ENCODE measurements at regions not wholly inside any gene's neighbourhood (a gene's known extent, or its start where the extent isn't known, plus 50 kb on each side); places are given as distances from the start of the nearest gene placed in this dataset.
"Not testable (repeated sequence)": the region's sequence is repeated elsewhere in the genome, so short reads cannot be mapped to it uniquely, and the experiment has no call there.

DNA sequence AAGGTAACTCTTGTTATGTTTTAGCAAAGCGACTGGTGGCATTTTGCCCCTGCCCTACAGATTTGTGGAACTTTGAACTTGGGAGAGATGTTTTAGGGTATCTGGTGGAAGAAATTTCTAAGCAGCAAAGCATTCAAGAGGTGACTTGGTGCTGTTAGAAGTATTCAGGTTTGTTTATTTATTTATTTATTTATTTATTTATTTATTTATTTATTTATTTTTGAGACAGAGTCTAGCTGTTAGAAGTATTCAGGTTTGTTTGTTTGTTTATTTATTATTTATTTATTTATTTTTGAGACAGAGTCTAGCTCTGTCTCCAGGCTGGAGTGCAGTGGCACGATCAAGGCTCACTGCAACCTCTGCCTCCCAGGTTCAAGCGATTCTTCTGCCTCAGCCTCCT is 89.8 kb upstream of the DDHD1 start:
- not testable (repeated sequence) for DNase-seq; H3K36me3 ChIP-seq (ENCODE audit: control insufficient read depth, insufficient read depth, low read length); H3K27me3 ChIP-seq (replicated peaks; ENCODE audit: control insufficient read depth, insufficient read depth, low read length, poor library complexity, severe bottlenecking); H3K27ac ChIP-seq (ENCODE audit: insufficient read depth, low read length, poor library complexity, severe bottlenecking); H3K9me3 ChIP-seq (ENCODE audit: control insufficient read depth, low read length); H3K4me1 ChIP-seq (ENCODE audit: control insufficient read depth, insufficient read depth, low read length, poor library complexity, severe bottlenecking); H3K4me3 ChIP-seq (ENCODE audit: insufficient read depth, low read depth, low read length, poor library complexity, severe bottlenecking)

DNA sequence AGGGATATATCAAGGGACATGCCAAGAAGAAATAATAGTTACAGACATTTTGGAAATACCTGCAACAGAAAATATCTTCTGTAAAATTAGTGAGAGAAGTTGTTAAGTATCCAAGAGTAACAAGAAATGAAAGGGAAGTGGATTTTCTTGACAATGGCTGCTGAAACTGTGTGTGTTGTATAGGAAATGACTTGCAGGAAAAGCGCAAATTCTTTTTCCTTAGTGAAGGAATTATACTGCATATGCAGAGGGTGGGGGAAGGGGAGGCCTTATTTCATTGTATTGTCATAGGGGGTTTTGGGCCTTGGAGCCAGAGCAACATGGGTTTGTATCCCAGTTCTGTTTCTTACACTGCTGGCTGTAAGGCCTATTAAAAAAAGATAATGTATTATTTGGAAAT is 84.4 kb upstream of the DDHD1 start:
- no peak for DNase-seq
- Histone ChIP-seq H3K27me3 (replicated peaks; ENCODE audit: control insufficient read depth, insufficient read depth, low read length, poor library complexity, severe bottlenecking) (no peaks in the 10 kb centered on the region), H3K27ac (ENCODE audit: insufficient read depth, low read length, poor library complexity, severe bottlenecking) (no peak overlapping the region), H3K4me3 (ENCODE audit: insufficient read depth, low read depth, low read length, poor library complexity, severe bottlenecking) (no peak overlapping the region), H3K36me3 (ENCODE audit: control insufficient read depth, insufficient read depth, low read length) (no peaks in the 10 kb centered on the region), H3K9me3 (ENCODE audit: control insufficient read depth, low read length) (no peaks in the 10 kb centered on the region), H3K4me1 (ENCODE audit: control insufficient read depth, insufficient read depth, low read length, poor library complexity, severe bottlenecking) (no peaks in the 10 kb centered on the region)

DNA sequence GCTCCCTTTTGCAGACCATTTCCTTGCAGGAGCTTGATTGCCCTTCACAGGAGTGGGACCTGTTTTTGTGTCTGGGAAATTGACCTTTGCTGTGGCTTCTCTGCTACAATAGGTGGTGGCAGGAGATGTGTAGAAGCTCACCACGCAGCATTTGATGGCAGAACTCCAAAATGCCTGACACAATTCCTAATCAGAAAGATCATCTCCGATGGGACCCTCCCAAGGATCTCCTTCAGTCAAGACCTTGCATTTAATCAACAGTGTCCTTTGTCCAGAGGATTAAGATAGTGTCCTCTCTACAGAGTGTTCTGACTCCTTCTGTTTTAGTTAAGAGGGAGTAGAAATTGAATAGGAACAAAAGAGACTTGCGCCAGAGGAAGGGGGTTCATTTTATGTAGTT is 83.6 kb upstream of the DDHD1 start:
- H3K27me3 ChIP-seq (replicated peaks; ENCODE audit: control insufficient read depth, insufficient read depth, low read length, poor library complexity, severe bottlenecking) = no peaks in the 10 kb centered on the region
- H3K27ac ChIP-seq (ENCODE audit: insufficient read depth, low read length, poor library complexity, severe bottlenecking) = no peak overlapping the region
- no peak for DNase-seq
- no peaks in the 10 kb centered on the region for H3K9me3 ChIP-seq (ENCODE audit: control insufficient read depth, low read length)
- H3K36me3 ChIP-seq (ENCODE audit: control insufficient read depth, insufficient read depth, low read length) = no peaks in the 10 kb centered on the region
- no peaks in the 10 kb centered on the region for H3K4me1 ChIP-seq (ENCODE audit: control insufficient read depth, insufficient read depth, low read length, poor library complexity, severe bottlenecking)
- no peak overlapping the region for H3K4me3 ChIP-seq (ENCODE audit: insufficient read depth, low read depth, low read length, poor library complexity, severe bottlenecking)

DNA sequence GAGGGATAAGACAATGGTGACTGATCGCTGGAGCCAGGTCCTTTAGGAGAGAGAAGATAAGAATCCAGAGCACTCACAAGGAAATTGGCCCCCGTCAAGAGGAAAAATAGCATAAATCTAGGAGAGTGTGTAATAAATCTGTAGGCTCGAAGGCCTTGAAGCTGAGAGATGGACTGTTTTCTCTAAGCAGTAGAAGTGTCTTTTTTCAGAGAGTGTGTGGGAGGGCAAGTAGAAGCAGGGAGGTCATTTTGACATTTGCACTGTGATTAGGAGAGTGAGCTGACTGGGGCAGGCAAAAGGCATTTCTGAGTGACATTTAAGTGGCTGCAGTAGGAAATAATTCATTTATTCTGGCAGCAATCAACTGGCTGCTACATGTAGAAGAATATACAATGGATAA is 78.0 kb upstream of the DDHD1 start:
- DNase-seq = no peak
- H3K4me1 ChIP-seq (ENCODE audit: control insufficient read depth, insufficient read depth, low read length, poor library complexity, severe bottlenecking) = no peaks in the 10 kb centered on the region
- H3K27me3 ChIP-seq (replicated peaks; ENCODE audit: control insufficient read depth, insufficient read depth, low read length, poor library complexity, severe bottlenecking) = no peaks in the 10 kb centered on the region
- no peaks in the 10 kb centered on the region for H3K9me3 ChIP-seq (ENCODE audit: control insufficient read depth, low read length)
- H3K27ac ChIP-seq (ENCODE audit: insufficient read depth, low read length, poor library complexity, severe bottlenecking) = no peak overlapping the region
- no peak overlapping the region for H3K4me3 ChIP-seq (ENCODE audit: insufficient read depth, low read depth, low read length, poor library complexity, severe bottlenecking)
- no peaks in the 10 kb centered on the region for H3K36me3 ChIP-seq (ENCODE audit: control insufficient read depth, insufficient read depth, low read length)

DNA sequence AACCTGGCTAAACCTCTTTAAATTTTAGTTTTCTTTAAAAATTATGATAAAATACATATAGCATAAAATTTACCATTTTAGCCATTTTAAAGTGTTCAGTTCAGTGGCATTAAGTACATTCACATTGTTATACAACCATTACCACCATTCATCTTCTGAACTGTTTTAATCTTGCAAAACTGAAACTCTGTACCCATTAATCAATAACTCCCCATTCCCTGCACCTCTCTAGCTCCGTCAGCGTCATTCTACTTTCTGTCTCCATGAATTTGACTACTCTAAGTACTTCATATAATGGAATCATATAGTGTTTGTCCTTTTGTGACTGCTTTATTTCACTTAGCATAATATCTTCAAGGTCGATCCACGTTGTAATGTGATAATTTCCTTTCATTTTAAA is 75.8 kb upstream of the DDHD1 start:
- Histone ChIP-seq H3K36me3 (ENCODE audit: control insufficient read depth, insufficient read depth, low read length) (no peaks in the 10 kb centered on the region), H3K4me1 (ENCODE audit: control insufficient read depth, insufficient read depth, low read length, poor library complexity, severe bottlenecking) (no peaks in the 10 kb centered on the region), H3K4me3 (ENCODE audit: insufficient read depth, low read depth, low read length, poor library complexity, severe bottlenecking) (no peak overlapping the region), H3K27me3 (replicated peaks; ENCODE audit: control insufficient read depth, insufficient read depth, low read length, poor library complexity, severe bottlenecking) (no peaks in the 10 kb centered on the region), H3K27ac (ENCODE audit: insufficient read depth, low read length, poor library complexity, severe bottlenecking) (no peak overlapping the region), H3K9me3 (ENCODE audit: control insufficient read depth, low read length) (no peaks in the 10 kb centered on the region)
- DNase-seq = no peak

DNA sequence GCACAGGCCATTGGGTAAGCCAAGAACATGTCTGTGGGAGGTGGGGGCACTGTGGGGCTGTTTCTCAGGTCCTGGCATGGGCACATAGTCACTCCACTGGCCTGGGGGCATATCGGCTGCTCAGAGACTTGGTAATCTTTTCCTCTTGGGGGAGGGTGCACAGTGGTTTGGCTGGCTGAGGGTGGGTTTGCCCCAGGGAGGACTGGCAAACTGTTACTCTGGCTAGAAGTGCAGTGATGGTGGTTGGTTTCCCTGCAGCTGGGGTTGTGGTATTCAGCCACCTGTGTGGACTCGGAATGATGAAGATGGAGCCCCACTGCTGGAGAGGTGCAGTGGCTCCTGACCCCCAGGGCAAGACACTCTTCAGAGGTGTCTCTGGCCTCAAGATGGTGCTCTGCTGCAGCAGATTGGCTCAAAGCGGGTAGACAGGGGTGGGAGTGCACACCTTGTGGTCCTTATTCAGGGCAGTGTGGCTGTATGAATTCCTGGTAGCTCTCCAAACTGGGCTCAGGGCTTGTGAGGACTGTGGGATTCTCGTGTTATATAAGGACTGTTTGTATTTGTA is 74.1 kb upstream of the DDHD1 start:
- H3K27me3 ChIP-seq (replicated peaks; ENCODE audit: control insufficient read depth, insufficient read depth, low read length, poor library complexity, severe bottlenecking) = no peaks in the 10 kb centered on the region
- no peaks in the 10 kb centered on the region for H3K36me3 ChIP-seq (ENCODE audit: control insufficient read depth, insufficient read depth, low read length)
- H3K27ac ChIP-seq (ENCODE audit: insufficient read depth, low read length, poor library complexity, severe bottlenecking) = no peak overlapping the region
- no peaks in the 10 kb centered on the region for H3K4me1 ChIP-seq (ENCODE audit: control insufficient read depth, insufficient read depth, low read length, poor library complexity, severe bottlenecking)
- H3K4me3 ChIP-seq (ENCODE audit: insufficient read depth, low read depth, low read length, poor library complexity, severe bottlenecking) = no peak overlapping the region
- H3K9me3 ChIP-seq (ENCODE audit: control insufficient read depth, low read length) = no peaks in the 10 kb centered on the region
- no peak for DNase-seq

DNA sequence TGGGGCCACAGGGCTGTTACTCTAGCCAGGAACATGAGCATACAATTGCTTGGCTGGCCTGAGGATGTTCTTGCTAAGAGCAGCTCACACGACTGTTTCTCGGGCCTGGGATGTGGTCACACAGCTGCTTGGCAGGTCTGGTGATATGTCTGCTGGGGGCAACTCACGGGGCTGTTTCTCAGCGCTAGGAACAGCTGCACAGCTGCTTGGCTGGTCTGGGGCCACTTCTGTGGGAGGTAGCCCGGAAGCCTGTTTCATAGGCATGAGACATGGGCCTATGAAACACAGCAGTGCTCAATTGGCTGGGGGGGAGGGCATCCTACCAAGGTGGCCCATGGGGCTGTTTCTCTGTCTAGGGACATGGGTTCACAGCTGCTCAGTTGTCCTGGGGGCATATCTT is 73.4 kb upstream of the DDHD1 start:
- H3K4me1 ChIP-seq (ENCODE audit: control insufficient read depth, insufficient read depth, low read length, poor library complexity, severe bottlenecking) = no peaks in the 10 kb centered on the region
- no peaks in the 10 kb centered on the region for H3K27me3 ChIP-seq (replicated peaks; ENCODE audit: control insufficient read depth, insufficient read depth, low read length, poor library complexity, severe bottlenecking)
- H3K9me3 ChIP-seq (ENCODE audit: control insufficient read depth, low read length) = no peaks in the 10 kb centered on the region
- no peak overlapping the region for H3K27ac ChIP-seq (ENCODE audit: insufficient read depth, low read length, poor library complexity, severe bottlenecking)
- no peak overlapping the region for H3K4me3 ChIP-seq (ENCODE audit: insufficient read depth, low read depth, low read length, poor library complexity, severe bottlenecking)
- no peak for DNase-seq
- no peaks in the 10 kb centered on the region for H3K36me3 ChIP-seq (ENCODE audit: control insufficient read depth, insufficient read depth, low read length)

DNA sequence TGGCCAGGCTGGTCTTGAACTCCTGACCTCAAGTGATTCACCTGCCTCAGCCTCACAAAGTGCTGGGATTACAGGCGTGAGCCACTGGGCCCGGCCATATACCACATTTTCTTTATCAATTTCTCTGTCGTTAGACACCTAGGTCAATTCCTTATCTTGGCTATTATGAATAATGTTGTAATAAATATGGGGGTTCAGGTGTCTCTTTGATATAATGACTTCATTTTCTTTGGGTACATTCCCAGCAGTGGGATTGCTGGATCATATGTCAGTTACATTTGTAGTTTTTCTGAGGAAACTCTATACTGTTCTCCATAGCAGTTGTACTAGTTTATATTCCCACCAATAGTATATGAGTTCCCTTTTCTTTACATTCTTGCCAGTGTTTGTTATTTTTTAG is 67.8 kb upstream of the DDHD1 start:
- no peak for DNase-seq
- Histone ChIP-seq H3K27me3 (replicated peaks; ENCODE audit: control insufficient read depth, insufficient read depth, low read length, poor library complexity, severe bottlenecking) (no peaks in the 10 kb centered on the region), H3K4me3 (ENCODE audit: insufficient read depth, low read depth, low read length, poor library complexity, severe bottlenecking) (no peak overlapping the region), H3K9me3 (ENCODE audit: control insufficient read depth, low read length) (no peaks in the 10 kb centered on the region), H3K36me3 (ENCODE audit: control insufficient read depth, insufficient read depth, low read length) (no peaks in the 10 kb centered on the region), H3K4me1 (ENCODE audit: control insufficient read depth, insufficient read depth, low read length, poor library complexity, severe bottlenecking) (peaks cover 5% of the 10 kb centered on the region), H3K27ac (ENCODE audit: insufficient read depth, low read length, poor library complexity, severe bottlenecking) (no peak overlapping the region)

DNA sequence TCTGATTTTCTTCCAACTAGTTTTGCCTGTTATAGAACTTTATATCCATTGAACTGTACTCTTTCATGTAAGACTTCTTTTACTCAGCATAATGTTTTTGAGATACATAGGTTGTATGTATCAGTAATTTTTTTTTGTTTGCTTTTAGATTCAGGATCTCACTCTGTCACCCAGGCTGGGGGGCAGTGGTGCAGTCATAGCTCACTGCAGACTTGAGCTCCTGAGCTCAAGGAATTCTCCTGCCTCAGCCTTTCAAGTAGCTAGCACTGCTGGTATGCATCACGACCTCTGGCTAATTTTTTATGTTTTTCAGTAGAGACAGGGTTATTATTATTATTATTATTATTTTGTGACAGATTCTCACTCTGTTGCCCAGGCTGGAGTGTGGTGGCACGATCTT is 65.0 kb upstream of the DDHD1 start:
- H3K4me3 ChIP-seq (ENCODE audit: insufficient read depth, low read depth, low read length, poor library complexity, severe bottlenecking) = peak overlapping the region; percentile 64
- H3K4me1 ChIP-seq (ENCODE audit: control insufficient read depth, insufficient read depth, low read length, poor library complexity, severe bottlenecking) = peaks cover 5% of the 10 kb centered on the region
- H3K27ac ChIP-seq (ENCODE audit: insufficient read depth, low read length, poor library complexity, severe bottlenecking) = no peak overlapping the region
- DNase-seq = no peak
- H3K27me3 ChIP-seq (replicated peaks; ENCODE audit: control insufficient read depth, insufficient read depth, low read length, poor library complexity, severe bottlenecking) = no peaks in the 10 kb centered on the region
- no peaks in the 10 kb centered on the region for H3K36me3 ChIP-seq (ENCODE audit: control insufficient read depth, insufficient read depth, low read length)
- H3K9me3 ChIP-seq (ENCODE audit: control insufficient read depth, low read length) = no peaks in the 10 kb centered on the region

DNA sequence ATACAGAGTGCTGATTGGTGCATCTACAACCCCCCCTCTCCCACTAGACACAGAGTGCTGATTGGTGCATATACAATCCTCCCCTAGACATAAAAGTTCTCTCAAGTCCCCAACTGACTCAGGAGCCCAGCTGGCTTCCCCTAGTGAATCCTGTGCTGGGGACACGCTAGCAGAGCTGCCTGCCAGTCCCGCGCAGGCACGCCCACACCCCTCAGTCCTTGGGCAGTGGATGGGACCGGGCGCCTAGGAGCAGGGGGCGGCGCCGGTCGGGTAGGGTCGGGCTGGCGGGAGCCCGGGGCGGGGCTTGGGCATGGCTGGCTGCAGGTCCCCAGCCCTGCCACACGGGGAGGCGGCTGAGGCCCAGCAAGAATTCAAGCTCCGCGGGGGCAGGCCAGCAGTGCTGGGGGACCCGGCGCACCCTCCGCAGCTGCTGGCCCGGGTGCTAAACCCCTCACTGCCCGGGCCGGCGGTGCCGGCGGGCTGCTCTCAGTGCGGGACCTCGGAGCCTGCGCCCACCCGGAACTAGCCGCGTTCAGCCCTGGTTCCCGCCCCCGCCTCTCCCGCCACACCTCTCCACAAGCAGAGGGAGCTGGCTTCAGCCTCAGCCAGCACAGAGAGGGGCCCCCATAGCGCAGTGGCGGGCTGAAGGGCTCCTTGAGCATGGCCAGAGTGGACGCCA is 64.3 kb upstream of the DDHD1 start:
- Histone ChIP-seq H3K27me3 (replicated peaks; ENCODE audit: control insufficient read depth, insufficient read depth, low read length, poor library complexity, severe bottlenecking) (no peaks in the 10 kb centered on the region), H3K4me3 (ENCODE audit: insufficient read depth, low read depth, low read length, poor library complexity, severe bottlenecking) (peak overlapping the region; percentile 64), H3K27ac (ENCODE audit: insufficient read depth, low read length, poor library complexity, severe bottlenecking) (peak overlapping the region; percentile 22), H3K4me1 (ENCODE audit: control insufficient read depth, insufficient read depth, low read length, poor library complexity, severe bottlenecking) (peaks cover 5% of the 10 kb centered on the region), H3K36me3 (ENCODE audit: control insufficient read depth, insufficient read depth, low read length) (no peaks in the 10 kb centered on the region), H3K9me3 (ENCODE audit: control insufficient read depth, low read length) (no peaks in the 10 kb centered on the region)
- peak; percentile 42 to 62 (median 50) for DNase-seq

All from effector memory CD4-positive, alpha-beta T cell (primary cell).